ENCODE measurements at regions not wholly inside any gene's neighbourhood (a gene's known extent, or its start where the extent isn't known, plus 50 kb on each side); places are given as distances from the start of the nearest gene placed in this dataset.
"Not testable (repeated sequence)": the region's sequence is repeated elsewhere in the genome, so short reads cannot be mapped to it uniquely, and the experiment has no call there.

DNA sequence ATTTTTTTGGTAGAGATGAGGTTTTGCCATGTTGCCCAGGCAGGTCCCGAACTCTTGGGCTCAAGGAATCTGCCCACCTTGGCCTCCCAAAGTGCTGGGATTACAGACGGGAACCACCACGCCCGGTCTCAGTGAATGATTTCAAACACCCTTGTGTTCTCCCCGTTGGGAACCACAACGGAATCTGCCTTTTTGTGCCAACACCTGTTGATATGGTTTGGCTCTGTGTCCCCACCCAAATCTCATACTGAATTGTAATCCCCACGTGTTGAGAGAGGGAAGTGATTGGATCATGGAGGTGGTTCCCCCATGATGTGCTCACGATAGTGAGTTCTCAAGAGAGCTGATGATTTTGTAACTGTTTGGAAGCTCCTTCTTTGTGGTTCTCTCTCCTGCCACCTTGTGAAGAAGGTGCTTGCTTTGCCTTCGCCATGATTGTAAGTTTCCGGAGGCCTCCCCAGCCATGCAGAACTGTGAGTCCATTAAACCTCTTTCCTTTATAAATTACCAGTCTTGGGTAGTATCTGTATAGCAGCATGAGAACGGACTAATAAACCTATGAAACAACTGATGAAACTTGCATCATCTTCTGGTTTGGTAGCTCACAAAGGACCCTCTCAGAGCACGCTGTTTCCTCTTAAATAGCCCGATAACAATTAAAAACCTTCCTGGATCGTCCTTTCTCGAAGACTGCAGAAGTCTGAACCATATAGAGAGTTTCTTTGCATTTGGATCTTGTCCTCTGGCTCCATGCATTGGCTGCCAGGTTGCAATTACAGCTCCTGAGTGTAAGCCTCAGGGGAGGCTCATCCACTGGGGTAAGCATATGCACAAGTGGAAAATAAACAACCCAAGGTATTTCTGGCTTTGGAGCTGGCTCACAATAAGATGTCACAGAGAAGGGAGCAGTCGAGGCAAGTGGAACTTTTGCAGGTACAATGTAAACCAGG, 91.5 kb downstream of the SPRY4 start:
- TF ChIP-seq TOX (CRISPR knock-in tag; IDR thresholded peaks at IDR 0.05; ENCODE audit: borderline replicate concordance) (no peak), OSR1 (CRISPR knock-in tag; IDR thresholded peaks at IDR 0.05) (no peak), RARB (CRISPR knock-in tag; IDR thresholded peaks at IDR 0.05) (no peak), SNAI2 (CRISPR knock-in tag; IDR thresholded peaks at IDR 0.05) (no peak), ZNF70 (CRISPR knock-in tag; IDR thresholded peaks at IDR 0.05) (no peak), BACH2 (CRISPR knock-in tag; IDR thresholded peaks at IDR 0.05; ENCODE audit: borderline replicate concordance) (no peak), CSDC2 (CRISPR knock-in tag; IDR thresholded peaks at IDR 0.05) (no peak), ISL1 (CRISPR knock-in tag; IDR thresholded peaks at IDR 0.05) (no peak), ZC3H10 (CRISPR knock-in tag; IDR thresholded peaks at IDR 0.05) (no peak), ZNF565 (CRISPR knock-in tag; conservative IDR thresholded peaks at IDR 0.05; ENCODE audit: low read depth) (no peak), PPARA (CRISPR knock-in tag; IDR thresholded peaks at IDR 0.05; ENCODE audit: borderline replicate concordance) (no peak), ZFP3 (CRISPR knock-in tag; IDR thresholded peaks at IDR 0.05) (no peak)
- TF ChIP-seq, protein P1, sequence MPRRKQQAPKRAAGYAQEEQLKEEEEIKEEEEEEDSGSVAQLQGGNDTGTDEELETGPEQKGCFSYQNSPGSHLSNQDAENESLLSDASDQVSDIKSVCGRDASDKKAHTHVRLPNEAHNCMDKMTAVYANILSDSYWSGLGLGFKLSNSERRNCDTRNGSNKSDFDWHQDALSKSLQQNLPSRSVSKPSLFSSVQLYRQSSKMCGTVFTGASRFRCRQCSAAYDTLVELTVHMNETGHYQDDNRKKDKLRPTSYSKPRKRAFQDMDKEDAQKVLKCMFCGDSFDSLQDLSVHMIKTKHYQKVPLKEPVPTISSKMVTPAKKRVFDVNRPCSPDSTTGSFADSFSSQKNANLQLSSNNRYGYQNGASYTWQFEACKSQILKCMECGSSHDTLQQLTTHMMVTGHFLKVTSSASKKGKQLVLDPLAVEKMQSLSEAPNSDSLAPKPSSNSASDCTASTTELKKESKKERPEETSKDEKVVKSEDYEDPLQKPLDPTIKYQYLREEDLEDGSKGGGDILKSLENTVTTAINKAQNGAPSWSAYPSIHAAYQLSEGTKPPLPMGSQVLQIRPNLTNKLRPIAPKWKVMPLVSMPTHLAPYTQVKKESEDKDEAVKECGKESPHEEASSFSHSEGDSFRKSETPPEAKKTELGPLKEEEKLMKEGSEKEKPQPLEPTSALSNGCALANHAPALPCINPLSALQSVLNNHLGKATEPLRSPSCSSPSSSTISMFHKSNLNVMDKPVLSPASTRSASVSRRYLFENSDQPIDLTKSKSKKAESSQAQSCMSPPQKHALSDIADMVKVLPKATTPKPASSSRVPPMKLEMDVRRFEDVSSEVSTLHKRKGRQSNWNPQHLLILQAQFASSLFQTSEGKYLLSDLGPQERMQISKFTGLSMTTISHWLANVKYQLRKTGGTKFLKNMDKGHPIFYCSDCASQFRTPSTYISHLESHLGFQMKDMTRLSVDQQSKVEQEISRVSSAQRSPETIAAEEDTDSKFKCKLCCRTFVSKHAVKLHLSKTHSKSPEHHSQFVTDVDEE (CRISPR knock-in tag; IDR thresholded peaks at IDR 0.05): no peak
- TF ChIP-seq, protein P2, sequence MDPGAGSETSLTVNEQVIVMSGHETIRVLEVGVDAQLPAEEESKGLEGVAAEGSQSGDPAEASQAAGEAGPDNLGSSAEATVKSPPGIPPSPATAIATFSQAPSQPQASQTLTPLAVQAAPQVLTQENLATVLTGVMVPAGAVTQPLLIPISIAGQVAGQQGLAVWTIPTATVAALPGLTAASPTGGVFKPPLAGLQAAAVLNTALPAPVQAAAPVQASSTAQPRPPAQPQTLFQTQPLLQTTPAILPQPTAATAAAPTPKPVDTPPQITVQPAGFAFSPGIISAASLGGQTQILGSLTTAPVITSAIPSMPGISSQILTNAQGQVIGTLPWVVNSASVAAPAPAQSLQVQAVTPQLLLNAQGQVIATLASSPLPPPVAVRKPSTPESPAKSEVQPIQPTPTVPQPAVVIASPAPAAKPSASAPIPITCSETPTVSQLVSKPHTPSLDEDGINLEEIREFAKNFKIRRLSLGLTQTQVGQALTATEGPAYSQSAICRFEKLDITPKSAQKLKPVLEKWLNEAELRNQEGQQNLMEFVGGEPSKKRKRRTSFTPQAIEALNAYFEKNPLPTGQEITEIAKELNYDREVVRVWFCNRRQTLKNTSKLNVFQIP (CRISPR knock-in tag; IDR thresholded peaks at IDR 0.05; ENCODE audit: borderline replicate concordance, low read depth): no peak
- TF ChIP-seq, protein P3, sequence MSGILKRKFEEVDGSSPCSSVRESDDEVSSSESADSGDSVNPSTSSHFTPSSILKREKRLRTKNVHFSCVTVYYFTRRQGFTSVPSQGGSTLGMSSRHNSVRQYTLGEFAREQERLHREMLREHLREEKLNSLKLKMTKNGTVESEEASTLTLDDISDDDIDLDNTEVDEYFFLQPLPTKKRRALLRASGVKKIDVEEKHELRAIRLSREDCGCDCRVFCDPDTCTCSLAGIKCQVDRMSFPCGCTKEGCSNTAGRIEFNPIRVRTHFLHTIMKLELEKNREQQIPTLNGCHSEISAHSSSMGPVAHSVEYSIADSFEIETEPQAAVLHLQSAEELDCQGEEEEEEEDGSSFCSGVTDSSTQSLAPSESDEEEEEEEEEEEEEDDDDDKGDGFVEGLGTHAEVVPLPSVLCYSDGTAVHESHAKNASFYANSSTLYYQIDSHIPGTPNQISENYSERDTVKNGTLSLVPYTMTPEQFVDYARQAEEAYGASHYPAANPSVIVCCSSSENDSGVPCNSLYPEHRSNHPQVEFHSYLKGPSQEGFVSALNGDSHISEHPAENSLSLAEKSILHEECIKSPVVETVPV (CRISPR knock-in tag; IDR thresholded peaks at IDR 0.05): no peak
- TF ChIP-seq, protein P4, sequence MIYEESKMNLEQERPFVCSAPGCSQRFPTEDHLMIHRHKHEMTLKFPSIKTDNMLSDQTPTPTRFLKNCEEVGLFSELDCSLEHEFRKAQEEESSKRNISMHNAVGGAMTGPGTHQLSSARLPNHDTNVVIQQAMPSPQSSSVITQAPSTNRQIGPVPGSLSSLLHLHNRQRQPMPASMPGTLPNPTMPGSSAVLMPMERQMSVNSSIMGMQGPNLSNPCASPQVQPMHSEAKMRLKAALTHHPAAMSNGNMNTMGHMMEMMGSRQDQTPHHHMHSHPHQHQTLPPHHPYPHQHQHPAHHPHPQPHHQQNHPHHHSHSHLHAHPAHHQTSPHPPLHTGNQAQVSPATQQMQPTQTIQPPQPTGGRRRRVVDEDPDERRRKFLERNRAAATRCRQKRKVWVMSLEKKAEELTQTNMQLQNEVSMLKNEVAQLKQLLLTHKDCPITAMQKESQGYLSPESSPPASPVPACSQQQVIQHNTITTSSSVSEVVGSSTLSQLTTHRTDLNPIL (CRISPR knock-in tag; IDR thresholded peaks at IDR 0.05; ENCODE audit: low read depth): no peak
- ATAC-seq: no peak

DNA sequence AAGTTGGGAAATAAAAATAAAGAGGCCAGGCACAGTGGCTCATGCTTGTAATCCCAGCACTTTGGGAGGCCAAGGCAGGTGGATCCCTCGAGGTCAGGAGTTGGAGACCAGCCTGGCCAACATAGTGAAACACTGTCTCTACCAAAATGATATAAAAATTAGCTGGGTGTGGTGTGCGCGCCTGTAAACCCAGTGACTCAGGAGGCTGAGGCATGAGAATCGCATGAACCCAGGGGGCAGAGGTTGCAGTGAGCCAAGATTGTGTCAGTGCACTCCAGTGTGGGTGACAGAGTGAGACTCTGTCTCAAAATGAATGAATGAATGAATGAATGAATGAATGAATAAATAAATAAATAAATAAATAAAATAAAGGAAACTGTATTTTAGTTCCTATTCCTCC, 93.9 kb downstream of the SPRY4 start:
- not testable (repeated sequence) for ATAC-seq

DNA sequence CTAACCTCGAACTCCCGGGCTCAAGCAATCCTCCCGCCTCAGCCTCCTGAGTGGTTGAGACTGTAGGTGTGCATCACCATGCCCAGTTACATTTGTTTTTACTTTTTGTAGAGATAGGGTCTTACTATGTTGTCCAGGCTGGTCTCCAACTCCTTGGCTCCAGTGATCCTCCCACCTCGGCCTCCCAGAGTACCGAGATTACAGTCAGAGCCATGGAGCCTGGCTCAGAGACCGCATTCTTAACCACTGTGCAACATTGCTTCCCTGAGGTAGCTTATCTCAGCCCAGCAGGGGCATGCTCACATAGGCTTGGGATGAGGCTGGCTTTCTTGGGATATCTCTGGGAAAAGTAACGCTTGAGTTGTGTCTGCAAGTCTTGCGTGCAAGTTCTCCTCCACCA, 99.7 kb downstream of the SPRY4 start:
- TF ChIP-seq ZNF70 (CRISPR knock-in tag; IDR thresholded peaks at IDR 0.05): no peak
- no peak for ATAC-seq

DNA sequence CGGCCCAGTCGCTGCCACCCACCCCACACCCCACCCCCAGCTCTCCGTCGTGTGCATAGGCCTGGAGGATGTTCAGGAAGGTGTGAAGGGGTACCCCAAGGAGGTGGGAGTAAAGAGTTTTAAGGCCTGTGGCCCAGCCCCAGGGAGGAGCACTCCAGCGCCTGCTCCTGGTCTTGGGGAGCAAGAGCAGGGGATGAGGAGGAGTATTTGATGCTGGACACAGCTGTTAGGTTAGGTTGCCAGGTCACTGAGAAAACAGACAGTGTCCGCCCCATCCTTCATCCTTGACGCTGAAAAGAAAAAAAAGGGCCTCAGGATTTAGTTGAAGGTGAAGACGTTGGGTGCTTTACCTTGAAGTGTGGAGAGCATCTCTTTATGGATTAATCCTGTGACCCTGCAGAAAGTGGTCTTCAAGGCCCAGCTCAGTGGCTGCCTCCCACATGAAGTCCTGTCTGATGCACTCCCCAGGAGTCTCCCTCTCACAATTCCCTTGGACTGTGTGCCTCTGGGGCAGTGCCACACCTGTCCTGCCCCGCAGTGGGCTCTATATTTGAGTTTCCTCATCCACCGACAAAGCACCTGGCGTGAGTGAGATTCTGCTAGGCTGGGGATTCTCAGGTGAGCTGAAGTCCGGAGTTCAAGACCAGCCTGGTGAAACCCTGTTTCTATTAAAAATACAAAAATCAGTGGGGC, 101.8 kb downstream of the SPRY4 start:
- ATAC-seq: no peak
- TF ChIP-seq CSDC2 (CRISPR knock-in tag; IDR thresholded peaks at IDR 0.05) (no peak), RARB (CRISPR knock-in tag; IDR thresholded peaks at IDR 0.05) (no peak), ZFP30 (CRISPR knock-in tag; IDR thresholded peaks at IDR 0.05) (no peak), PPARA (CRISPR knock-in tag; IDR thresholded peaks at IDR 0.05; ENCODE audit: borderline replicate concordance) (no peak), TCF4 (CRISPR knock-in tag; IDR thresholded peaks at IDR 0.05; ENCODE audit: borderline replicate concordance) (no peak), GLIS3 (CRISPR knock-in tag; IDR thresholded peaks at IDR 0.05) (no peak), OSR1 (CRISPR knock-in tag; IDR thresholded peaks at IDR 0.05) (no peak), ARNTL (CRISPR knock-in tag; IDR thresholded peaks at IDR 0.05; ENCODE audit: borderline replicate concordance, low read depth) (no peak), BACH2 (CRISPR knock-in tag; IDR thresholded peaks at IDR 0.05; ENCODE audit: borderline replicate concordance) (no peak), SNAI2 (CRISPR knock-in tag; IDR thresholded peaks at IDR 0.05) (no peak), ZC3H10 (CRISPR knock-in tag; IDR thresholded peaks at IDR 0.05) (no peak), ZFP3 (CRISPR knock-in tag; IDR thresholded peaks at IDR 0.05) (no peak), ESRRG (CRISPR knock-in tag; IDR thresholded peaks at IDR 0.05) (no peak), ISL1 (CRISPR knock-in tag; IDR thresholded peaks at IDR 0.05) (no peak), ZNF8 (CRISPR knock-in tag; IDR thresholded peaks at IDR 0.05) (no peak), TOX (CRISPR knock-in tag; IDR thresholded peaks at IDR 0.05; ENCODE audit: borderline replicate concordance) (no peak), ZNF70 (CRISPR knock-in tag; IDR thresholded peaks at IDR 0.05) (no peak), ZNF565 (CRISPR knock-in tag; conservative IDR thresholded peaks at IDR 0.05; ENCODE audit: low read depth) (no peak)
- TF ChIP-seq, protein P1 (CRISPR knock-in tag; IDR thresholded peaks at IDR 0.05): no peak
- TF ChIP-seq, protein P4 (CRISPR knock-in tag; IDR thresholded peaks at IDR 0.05; ENCODE audit: low read depth): no peak

All from SK-N-SH treated with all-trans-retinoic acid at 6 μM for 48 hours (cell line).